Posterior vena cava (tissue), 2 donors: ENCODE measurements at regions not wholly inside any gene's neighbourhood (a gene's known extent, or its start where the extent isn't known, plus 50 kb on each side); places are given as distances from the start of the nearest gene placed in this dataset.
"Not testable (repeated sequence)": the region's sequence is repeated elsewhere in the genome, so short reads cannot be mapped to it uniquely, and the experiment has no call there.

Source experiments
- DNase-seq: peaks from one replicate; pipeline ENCODE4 v3.0.0-alpha.2; 2020; ENCODE audit warnings: low spot score
- intact Hi-C, 2 donors: fragments of 100-400 bp; cut with DNase I; formaldehyde crosslinking; loops; one replicate each; pipeline versions ENCODE4 v1.14.1 to v1.14.2; 2022 to 2023
- donor health status: DM: yes; HTN: yes; CAD: no.
- donor health status: DM: yes; HTN: yes; CAD: no.

- intact Hi-C loops = no loop called here
These were observed 157.2 kb downstream of the RPLP1 start for GRCh38 chr15:69609776-69610175.

GRCh38 chr15:69610277-69610676 lies 157.7 kb downstream of the RPLP1 start:
- intact Hi-C loops = no loop called here
- DNase-seq = no peak

More at GRCh38 chr15:69609776-69610175, 157.2 kb downstream of the RPLP1 start:
- no peak for DNase-seq

- intact Hi-C loops = no loop called here
- no peak for DNase-seq
These were observed 158.2 kb downstream of the RPLP1 start for GRCh38 chr15:69610858-69611257.

GRCh38 chr15:69612112-69612511 lies 159.5 kb downstream of the RPLP1 start:
- intact Hi-C loops = loop anchor here in 1 of 2 donors (1.0 kb wide), 1 partner anchor 22 kb away; no protein-coding TSS in a partner anchor

GRCh38 chr15:69613182-69613581 lies 160.6 kb downstream of the RPLP1 start:
- no peak for DNase-seq
- intact Hi-C loops = no loop called here

More at GRCh38 chr15:69612112-69612511, 159.5 kb downstream of the RPLP1 start:
- no peak for DNase-seq

- DNase-seq = no peak
These were observed 161.4 kb downstream of the RPLP1 start for GRCh38 chr15:69613988-69614387.

GRCh38 chr15:69615736-69616135 lies 163.1 kb downstream of the RPLP1 start:
- no peak for DNase-seq
- intact Hi-C loops = no loop called here

More at GRCh38 chr15:69613988-69614387, 161.4 kb downstream of the RPLP1 start:
- intact Hi-C loops = no loop called here

GRCh38 chr15:69616558-69616957 lies 163.9 kb downstream of the RPLP1 start:
- DNase-seq = no peak
- intact Hi-C loops = no loop called here

GRCh38 chr15:69617144-69617543 lies 164.5 kb downstream of the RPLP1 start:
- intact Hi-C loops, DNase-seq: not testable (repeated sequence)

- no peak for DNase-seq
- intact Hi-C loops = loop anchor here in 1 of 2 donors (1.0 kb wide), 1 partner anchor 24 kb away; no protein-coding TSS in a partner anchor
These were observed 171.0 kb downstream of the RPLP1 start for GRCh38 chr15:69623392-69624154.

- intact Hi-C loops = no loop called here
- no peak for DNase-seq
These were observed 171.5 kb downstream of the RPLP1 start for GRCh38 chr15:69624155-69624520.

- intact Hi-C loops = no loop called here
- DNase-seq = no peak
These were observed 172.2 kb downstream of the RPLP1 start for GRCh38 chr15:69624816-69625215.

GRCh38 chr15:69625328-69625727 lies 172.7 kb downstream of the RPLP1 start:
- intact Hi-C loops = no loop called here
- DNase-seq = no peak

GRCh38 chr15:69626095-69627066 lies 173.8 kb downstream of the RPLP1 start:
- DNase-seq = no peak
- intact Hi-C loops = no loop called here

- no peak for DNase-seq
- intact Hi-C loops = no loop called here
These were observed 175.0 kb downstream of the RPLP1 start for GRCh38 chr15:69627548-69628158.

GRCh38 chr15:69628256-69629093 lies 175.9 kb downstream of the RPLP1 start:
- intact Hi-C loops = no loop called here
- no peak for DNase-seq

GRCh38 chr15:69629631-69630161 lies 177.1 kb downstream of the RPLP1 start:
- no peak for DNase-seq

GRCh38 chr15:69631005-69631404 lies 178.4 kb downstream of the RPLP1 start:
- no peak for DNase-seq
- intact Hi-C loops = no loop called here

More at GRCh38 chr15:69629631-69630161, 177.1 kb downstream of the RPLP1 start:
- intact Hi-C loops = no loop called here
